NCI-H82 treated with DMSO at 0.1 percent for 48 hours (cell line): ENCODE measurements at regions not wholly inside any gene's neighbourhood (a gene's known extent, or its start where the extent isn't known, plus 50 kb on each side); places are given as distances from the start of the nearest gene placed in this dataset.
"Not testable (repeated sequence)": the region's sequence is repeated elsewhere in the genome, so short reads cannot be mapped to it uniquely, and the experiment has no call there.

Experiments
- DNase-seq: peaks from one replicate; lab custom pipeline; 2025; ENCODE audit not compliant: unreplicated experiment; lab: John Stamatoyannopoulos, UW

GRCh38 chr15:99481951-99482230 is 83.9 kb upstream of the MEF2A start:
- no peak for DNase-seq

- no peak for DNase-seq
Observed at GRCh38 chr15:99482993-99483392, 82.8 kb upstream of the MEF2A start.

- no peak for DNase-seq
Observed at GRCh38 chr15:99485153-99485961, 80.4 kb upstream of the MEF2A start.

GRCh38 chr15:99485992-99486370 is 79.8 kb upstream of the MEF2A start:
- no peak for DNase-seq

GRCh38 chr15:99486371-99487336 is 79.1 kb upstream of the MEF2A start:
- no peak for DNase-seq

- DNase-seq: no peak
Observed at GRCh38 chr15:99487337-99487730, 78.5 kb upstream of the MEF2A start.

GRCh38 chr15:99492275-99492674 is 73.5 kb upstream of the MEF2A start:
- DNase-seq: no peak

GRCh38 chr15:99492716-99493115 is 73.1 kb upstream of the MEF2A start:
- DNase-seq: no peak

- no peak for DNase-seq
Observed at GRCh38 chr15:99493461-99493860, 72.3 kb upstream of the MEF2A start.

- not testable (repeated sequence) for DNase-seq
Observed at GRCh38 chr15:99494536-99495233, 71.1 kb upstream of the MEF2A start.

- DNase-seq: no peak
Observed at GRCh38 chr15:99495430-99496301, 70.1 kb upstream of the MEF2A start.

- DNase-seq: no peak
Observed at GRCh38 chr15:99496302-99496629, 69.5 kb upstream of the MEF2A start.

GRCh38 chr15:99502182-99502581 is 63.6 kb upstream of the MEF2A start:
- no peak for DNase-seq

- no peak for DNase-seq
Observed at GRCh38 chr15:99502661-99503060, 63.1 kb upstream of the MEF2A start.

GRCh38 chr15:99503411-99503810 is 62.4 kb upstream of the MEF2A start:
- no peak for DNase-seq

GRCh38 chr15:99504071-99504822 is 61.5 kb upstream of the MEF2A start:
- no peak for DNase-seq

GRCh38 chr15:99504823-99505551 is 60.8 kb upstream of the MEF2A start:
- DNase-seq: no peak

GRCh38 chr15:99506399-99506798 is 59.4 kb upstream of the MEF2A start:
- DNase-seq: no peak

- no peak for DNase-seq
Observed at GRCh38 chr15:99507016-99507503, 58.7 kb upstream of the MEF2A start.
